Transverse colon (tissue), 3 donors: ENCODE measurements at regions not wholly inside any gene's neighbourhood (a gene's known extent, or its start where the extent isn't known, plus 50 kb on each side); places are given as distances from the start of the nearest gene placed in this dataset.

Experiments used
- CTCF ChIP-seq, 5 experiments: fragments of 200-600 bp in 3 of 5; fragments of 450-650 bp in 2 of 5; sonication (generic) in 3 of 5; IDR thresholded peaks; 1 replicate in 2 of 5; 2 replicates in 3 of 5; pipeline ENCODE4 v1.5.1; 2016 to 2017; ENCODE audit warnings: antibody characterized with exemption in 5 of 5, inconsistent platforms in 3 of 5, mild to moderate bottlenecking in 2 of 5, moderate library complexity in 1 of 5
- EP300 ChIP-seq: sonication (generic); formaldehyde crosslinking; IDR thresholded peaks from one replicate; pipeline ENCODE4 v1.6.1; 2017; ENCODE audit warnings: antibody characterized with exemption, low read depth
- POLR2A ChIP-seq: fragments of 450-650 bp; IDR thresholded peaks from one replicate; pipeline ENCODE4 v1.6.1; 2016; ENCODE audit warnings: antibody characterized with exemption, mild to moderate bottlenecking, moderate library complexity

GRCh38 chr11:116648247-116649174 is 124.3 kb downstream of the BUD13 start:
- TF ChIP-seq CTCF (IDR thresholded peaks at IDR 0.05) (no peak), POLR2A (no peak), EP300 (no peak)
